ENCODE measurements at regions not wholly inside any gene's neighbourhood (a gene's known extent, or its start where the extent isn't known, plus 50 kb on each side); places are given as distances from the start of the nearest gene placed in this dataset.
"Not testable (repeated sequence)": the region's sequence is repeated elsewhere in the genome, so short reads cannot be mapped to it uniquely, and the experiment has no call there.

DNA sequence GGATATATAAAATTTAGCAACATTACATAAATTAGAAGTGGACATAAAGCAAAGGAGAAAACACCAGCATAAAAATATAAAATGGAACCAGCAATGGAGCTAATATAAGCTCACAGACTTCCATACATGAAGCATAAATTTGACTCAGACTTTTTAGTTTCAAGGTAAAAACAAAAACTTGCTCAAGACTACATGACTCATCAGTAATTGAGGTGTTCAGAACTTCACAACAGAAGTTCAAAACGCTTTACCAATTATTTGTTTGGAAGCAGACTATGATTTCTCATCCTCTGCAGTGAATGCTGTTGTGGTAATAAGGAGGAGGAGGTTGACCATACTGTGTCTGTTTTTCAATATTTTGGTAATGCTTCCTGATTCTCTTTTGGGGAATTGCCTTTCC is 192.0 kb upstream of the MEIS1 start:
- DNase-seq (ENCODE audit: low spot score), result not testable (repeated sequence)

GRCh38 chr2:66242099-66242789 is 192.7 kb upstream of the MEIS1 start:
- DNase-seq (ENCODE audit: low spot score), result no peak

GRCh38 chr2:66240286-66240685 is 194.6 kb upstream of the MEIS1 start:
- no peak for DNase-seq (ENCODE audit: low spot score)

GRCh38 chr2:66239655-66240054 is 195.3 kb upstream of the MEIS1 start:
- no peak for DNase-seq (ENCODE audit: low spot score)

DNA sequence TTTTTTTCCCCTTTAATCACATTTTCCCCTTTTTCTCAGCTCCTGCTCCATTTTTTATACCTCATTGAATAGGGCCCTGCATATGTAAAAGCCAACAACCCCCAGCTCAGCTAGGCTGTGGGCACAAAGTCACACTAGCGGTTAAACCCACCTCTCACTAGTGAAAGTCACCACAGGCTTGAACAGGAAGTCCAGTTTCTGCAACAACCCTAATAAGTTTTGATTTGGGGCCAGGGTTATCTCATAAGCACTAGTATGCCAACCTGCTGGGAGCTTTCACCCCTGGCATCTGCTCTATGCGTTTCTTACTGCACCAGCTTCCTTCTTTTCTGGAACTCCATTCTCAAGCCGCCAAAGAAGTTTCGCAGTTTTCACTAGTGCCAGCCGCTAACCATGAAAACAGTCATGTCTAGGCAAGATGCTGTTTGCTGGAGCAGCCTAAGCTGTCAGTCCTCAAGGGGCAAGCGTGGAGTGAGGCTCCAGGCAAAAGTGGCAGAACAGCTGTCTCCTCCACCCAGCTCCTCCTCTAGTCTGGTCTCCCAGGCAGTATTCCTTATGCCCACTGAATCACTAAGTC is 197.0 kb upstream of the MEIS1 start:
- no peak for DNase-seq (ENCODE audit: low spot score)

DNA sequence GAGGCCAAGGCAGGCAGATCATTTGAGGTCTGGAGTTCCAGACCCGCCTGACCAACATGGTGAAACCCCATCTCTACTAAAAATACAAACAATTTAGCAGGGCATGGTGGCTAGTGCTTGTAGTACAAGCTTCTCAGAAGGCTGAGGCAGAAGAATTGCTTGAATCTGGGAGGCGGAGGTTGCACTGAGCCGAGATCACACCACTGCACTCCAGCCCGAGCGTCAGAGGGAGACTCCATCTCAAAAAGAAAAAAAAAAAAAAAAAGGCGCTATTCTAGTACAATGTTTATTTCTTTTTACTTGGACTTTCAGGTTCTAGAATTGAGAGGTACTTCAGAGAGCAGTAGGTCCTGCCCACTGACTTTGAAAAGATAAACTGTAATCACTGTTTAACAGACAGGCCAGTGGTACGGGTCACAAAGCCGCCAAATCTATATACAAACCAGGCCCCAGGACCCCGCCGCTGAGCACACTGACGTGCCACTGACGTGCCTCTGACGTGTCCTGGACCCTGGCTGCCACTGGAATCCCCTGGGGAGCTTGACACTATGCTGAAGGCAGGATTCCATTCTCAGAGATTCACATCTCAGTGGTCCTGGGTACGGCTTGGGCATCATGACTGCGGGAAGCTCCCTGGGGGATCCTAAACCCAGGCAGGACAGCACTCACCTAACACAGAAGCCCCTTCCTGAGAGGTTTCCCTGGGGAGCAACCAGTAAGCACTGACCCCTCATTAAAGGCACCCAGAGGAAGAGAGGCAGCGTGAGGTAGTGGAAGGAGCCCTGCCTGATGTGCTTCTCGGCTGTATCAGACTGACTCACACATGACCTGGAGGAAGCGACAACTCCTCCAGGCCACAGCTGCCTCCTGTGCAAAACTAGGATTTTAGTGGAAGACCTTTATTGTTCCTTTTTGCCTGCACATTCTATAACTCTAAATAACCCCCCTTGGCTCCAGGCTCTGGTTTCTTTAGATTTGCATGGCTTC is 197.8 kb upstream of the MEIS1 start:
- no peak for DNase-seq (ENCODE audit: low spot score)

DNA sequence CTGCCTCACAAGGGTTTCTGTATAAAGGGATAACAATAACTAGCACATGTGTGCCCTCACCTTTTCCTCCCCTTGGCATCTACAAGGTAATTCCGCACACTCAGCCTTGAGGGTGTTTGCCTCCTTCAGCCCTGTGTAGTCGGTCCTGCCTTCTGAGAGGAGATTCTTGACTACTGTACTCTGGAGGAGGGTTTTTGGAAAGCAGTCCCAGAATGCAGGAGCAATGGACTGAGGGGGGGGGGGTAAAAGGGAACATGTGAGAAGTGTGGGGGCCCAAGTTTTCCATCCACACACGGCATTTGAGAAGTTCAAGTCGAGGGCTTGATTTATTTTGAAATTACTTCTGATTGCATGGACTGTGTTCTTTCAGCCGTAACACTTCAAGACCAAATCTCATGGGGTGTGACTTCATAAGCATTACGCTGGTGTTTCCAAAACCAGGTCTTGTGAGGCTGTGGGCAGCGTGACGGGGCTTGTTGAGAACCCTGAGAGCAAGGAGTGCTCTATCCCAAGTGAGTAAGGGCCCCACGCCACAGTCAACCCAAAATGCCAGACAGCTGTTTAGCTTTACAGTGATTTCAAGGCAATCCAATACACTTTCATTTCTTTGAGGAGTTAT is 198.7 kb upstream of the MEIS1 start:
- DNase-seq (ENCODE audit: low spot score), result no peak

DNA sequence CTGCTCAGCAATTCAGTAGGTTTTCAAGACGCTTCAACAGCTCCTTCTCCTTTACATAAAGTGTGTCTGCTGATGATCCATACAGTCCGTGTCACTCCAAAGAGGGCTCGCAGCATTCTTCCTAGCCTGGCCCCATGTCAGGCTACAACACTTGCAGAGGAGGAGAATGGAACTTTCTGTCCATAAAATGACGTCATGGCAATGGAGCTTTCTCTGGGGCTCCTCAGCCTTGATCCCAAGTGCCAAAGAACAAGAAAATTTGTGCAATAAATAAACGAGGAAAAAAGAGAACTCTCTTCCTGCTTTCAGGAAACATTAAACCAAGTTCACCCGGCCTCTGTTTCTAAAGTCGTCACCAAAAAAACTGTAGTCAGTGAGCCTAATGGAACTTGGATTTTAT is 199.5 kb upstream of the MEIS1 start:
- no peak for DNase-seq (ENCODE audit: low spot score)

DNA sequence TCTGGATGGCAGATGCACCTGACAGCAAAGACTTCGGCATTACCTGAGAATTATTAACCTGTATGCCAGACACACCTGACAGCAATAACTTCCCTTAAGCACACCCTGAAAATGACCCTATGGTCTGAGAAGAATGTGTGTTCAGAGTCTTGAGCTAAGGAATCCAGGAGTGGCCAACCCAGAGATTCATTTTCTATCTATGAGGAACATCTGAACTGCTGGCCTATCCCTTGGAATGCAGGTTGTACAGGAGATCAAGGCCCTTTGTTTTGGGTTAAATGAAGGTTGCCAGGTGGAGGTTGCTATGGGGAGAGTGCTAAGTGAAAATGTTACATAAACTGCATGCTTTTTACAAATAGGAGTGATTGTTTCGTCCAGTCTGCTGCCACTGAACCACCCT is 200.9 kb upstream of the MEIS1 start:
- no peak for DNase-seq (ENCODE audit: low spot score)

- DNase-seq (ENCODE audit: low spot score), result no peak
These were observed 206.8 kb upstream of the MEIS1 start for GRCh38 chr2:66228128-66228547.

DNA sequence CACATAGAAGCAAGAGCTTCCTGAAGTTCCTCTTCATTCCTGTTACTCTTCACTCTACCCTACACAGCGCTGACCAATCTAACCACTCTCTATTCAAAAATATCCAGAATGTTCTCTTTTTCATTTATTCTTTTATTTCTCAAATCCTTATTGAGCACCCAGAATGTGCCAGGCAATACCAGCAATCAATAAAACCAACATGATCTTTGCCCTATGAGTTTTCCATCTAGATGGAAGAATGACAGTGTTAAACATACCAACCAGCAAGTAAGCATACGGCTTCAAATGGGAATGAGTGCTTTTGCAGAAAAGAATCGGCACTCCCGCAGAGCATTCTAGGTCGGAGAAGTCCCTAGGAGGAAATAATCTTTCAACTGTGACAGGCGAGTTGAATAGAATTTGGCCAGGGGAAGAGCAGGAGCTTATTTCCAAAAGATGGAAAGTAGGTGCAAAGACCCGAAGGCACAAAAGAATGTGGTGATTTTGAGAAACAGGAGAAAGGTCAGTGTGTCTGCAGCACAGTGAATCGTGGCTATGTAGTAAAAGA is 217.8 kb upstream of the MEIS1 start:
- DNase-seq (ENCODE audit: low spot score), result no peak

DNA sequence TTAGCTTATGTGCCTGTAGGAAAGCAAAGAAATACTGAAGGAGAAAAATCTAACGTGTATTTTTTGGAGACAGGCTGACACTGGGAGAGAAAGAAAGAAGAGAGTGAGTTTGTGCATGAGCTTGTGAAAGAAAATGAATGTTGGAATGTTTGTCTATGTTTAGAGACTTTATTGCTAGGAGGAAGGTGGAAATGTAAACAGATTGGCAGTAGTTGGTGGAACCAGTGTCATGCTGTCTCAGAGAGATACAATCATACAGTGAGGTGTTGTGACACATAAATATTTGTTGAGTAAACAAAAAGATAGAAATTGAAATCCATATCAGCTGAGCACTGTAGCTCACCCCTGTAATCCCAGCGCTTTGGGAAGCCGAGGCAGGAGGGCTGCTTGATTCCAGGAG is 222.2 kb upstream of the MEIS1 start:
- DNase-seq (ENCODE audit: low spot score), result no peak

DNA sequence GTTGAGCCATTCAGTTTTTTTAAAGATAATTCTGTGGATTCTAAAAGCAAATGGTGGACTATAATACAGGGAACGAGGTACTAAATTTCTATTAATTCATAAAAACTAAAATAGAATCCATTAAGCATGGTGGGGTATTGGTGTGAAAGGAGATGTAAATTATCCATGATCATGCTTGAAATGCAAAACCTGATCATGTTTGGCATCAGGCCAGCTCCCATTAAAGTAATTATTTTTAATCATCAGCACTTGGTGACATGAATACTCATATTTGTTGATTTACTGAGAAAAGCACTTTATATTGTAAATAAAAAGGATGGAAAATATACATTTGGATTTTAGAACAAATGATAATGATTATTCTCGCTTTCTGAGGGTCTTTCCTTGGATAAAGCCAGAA is 232.3 kb upstream of the MEIS1 start:
- DNase-seq (ENCODE audit: low spot score), result no peak

- no peak for DNase-seq (ENCODE audit: low spot score)
These were observed 233.7 kb upstream of the MEIS1 start for GRCh38 chr2:66201242-66201641.

- DNase-seq (ENCODE audit: low spot score), result no peak
These were observed 236.1 kb upstream of the MEIS1 start for GRCh38 chr2:66198873-66199272.

DNA sequence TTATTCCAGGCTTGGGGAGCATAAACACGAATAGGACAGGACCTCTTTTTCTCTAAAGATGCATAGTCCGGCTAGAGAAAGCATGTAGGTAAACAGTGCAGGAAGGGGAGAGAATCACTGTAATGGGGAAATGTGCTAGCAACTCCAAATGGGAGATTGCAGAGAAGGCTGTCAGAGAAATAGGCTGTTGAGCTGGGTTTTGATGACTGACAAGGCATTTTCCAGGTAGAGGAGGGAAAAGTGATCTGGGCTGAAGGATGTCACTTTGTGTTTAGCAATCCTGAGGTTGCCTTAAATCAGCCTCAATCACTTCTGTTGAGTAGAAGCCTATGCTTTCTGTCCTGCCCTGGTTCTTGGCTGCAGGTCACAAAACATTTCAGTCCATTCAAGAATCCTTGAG is 242.0 kb upstream of the MEIS1 start:
- no peak for DNase-seq (ENCODE audit: low spot score)

DNA sequence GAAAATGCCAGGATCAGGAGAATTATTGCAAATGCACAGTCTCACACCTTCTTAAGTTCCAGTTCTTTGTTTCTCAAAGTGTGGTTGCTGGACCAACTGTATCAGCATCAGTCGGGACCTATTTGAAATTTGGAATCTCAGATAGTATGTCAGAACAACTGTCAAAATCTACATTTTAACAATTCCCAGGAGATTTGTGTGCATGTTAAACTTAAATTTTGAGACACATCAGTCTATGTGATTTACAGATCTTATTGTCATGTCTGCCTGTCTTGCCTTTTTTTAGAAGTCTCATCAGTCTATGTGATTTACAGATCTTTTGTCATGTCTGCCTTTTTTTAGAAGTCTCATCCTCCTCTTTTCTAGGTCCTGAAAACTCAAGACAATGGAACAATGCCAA is 243.6 kb upstream of the MEIS1 start:
- DNase-seq (ENCODE audit: low spot score), result no peak

- no peak for DNase-seq (ENCODE audit: low spot score)
These were observed 245.4 kb upstream of the MEIS1 start for GRCh38 chr2:66189553-66189952.

DNA sequence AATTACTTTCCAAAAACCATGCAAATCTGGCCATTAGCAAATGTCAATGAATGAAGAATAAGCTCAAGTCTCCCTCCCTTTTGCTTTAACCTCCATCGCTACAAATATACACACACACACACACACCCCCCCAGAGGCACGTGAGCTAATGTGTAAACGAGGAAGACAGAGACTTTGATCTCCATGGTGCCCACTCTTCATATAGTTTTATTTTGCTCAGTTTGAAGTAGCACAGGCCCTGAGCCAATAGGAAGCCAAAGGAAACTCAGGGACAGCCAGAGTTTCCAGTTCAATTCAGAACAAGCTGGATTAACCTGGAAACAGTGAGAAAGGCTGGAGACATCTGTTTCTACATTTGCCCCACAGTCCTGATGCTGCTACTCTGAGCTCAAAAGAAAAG is 248.4 kb upstream of the MEIS1 start:
- no peak for DNase-seq (ENCODE audit: low spot score)

- no peak for DNase-seq (ENCODE audit: low spot score)
These were observed 249.3 kb upstream of the MEIS1 start for GRCh38 chr2:66185497-66186054.

DNA sequence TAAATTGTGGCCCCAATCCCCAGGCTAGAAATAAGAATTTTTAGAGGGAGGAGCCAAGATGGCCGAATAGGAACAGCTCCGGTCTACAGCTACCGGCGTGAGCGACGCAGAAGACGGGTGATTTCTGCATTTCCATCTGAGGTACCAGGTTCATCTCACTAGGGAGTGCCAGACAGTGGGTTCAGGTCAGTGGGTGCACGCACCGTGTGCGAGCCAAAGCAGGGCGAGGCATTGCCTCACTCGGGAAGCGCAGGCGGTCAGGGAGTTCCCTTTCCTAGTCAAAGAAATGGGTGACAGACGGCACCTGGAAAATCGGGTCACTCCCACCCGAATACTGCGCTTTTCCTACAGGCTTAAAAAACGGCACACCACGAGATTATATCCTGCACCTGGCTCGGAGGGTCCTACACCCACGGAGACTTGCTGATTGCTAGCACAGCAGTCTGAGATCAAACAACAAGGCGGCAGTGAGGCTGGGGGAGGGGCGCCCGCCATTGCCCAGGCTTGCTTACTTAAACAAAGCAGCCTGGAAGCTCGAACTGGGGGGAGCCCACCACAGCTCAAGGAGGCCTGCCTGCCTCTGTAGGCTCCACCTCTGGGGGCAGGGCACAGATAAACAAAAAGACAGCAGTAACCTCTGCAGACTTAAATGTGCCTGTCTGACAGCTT is 257.7 kb upstream of the MEIS1 start:
- DNase-seq (ENCODE audit: low spot score), result not testable (repeated sequence)
